KMS-11 (cell line): ENCODE measurements at regions not wholly inside any gene's neighbourhood (a gene's known extent, or its start where the extent isn't known, plus 50 kb on each side); places are given as distances from the start of the nearest gene placed in this dataset.

Experiments
- H2AFZ ChIP-seq: fragments of 200-600 bp; sonication (generic); 2 replicates; pipeline ENCODE4 v1.6.1; 2016; ENCODE audit warnings: antibody characterized with exemption, mixed run types, low read depth
- H3K27ac ChIP-seq: fragments of 200-600 bp; sonication (generic); 2 replicates; pipeline ENCODE4 v1.6.1; 2016; ENCODE audit warnings: mild to moderate bottlenecking, mixed run types
- H3K27me3 ChIP-seq: fragments of 200-600 bp; sonication (generic); 2 replicates; pipeline ENCODE4 v1.6.1; 2017; ENCODE audit warnings: mild to moderate bottlenecking, low read depth, mixed run types, moderate library complexity; ENCODE audit not compliant: insufficient read depth
- H3K36me3 ChIP-seq: fragments of 200-600 bp; sonication (generic); 2 replicates; pipeline ENCODE4 v1.6.1; 2017; ENCODE audit warnings: mild to moderate bottlenecking, mixed run types; ENCODE audit not compliant: insufficient read depth
- H3K4me1 ChIP-seq: fragments of 200-600 bp; sonication (generic); 2 replicates; pipeline ENCODE4 v1.6.1; 2016; ENCODE audit warnings: mild to moderate bottlenecking, low read depth, mixed run types; ENCODE audit not compliant: poor library complexity, severe bottlenecking
- H3K4me2 ChIP-seq: fragments of 200-600 bp; sonication (generic); 2 replicates; pipeline ENCODE4 v1.7.0; 2016; ENCODE audit warnings: mild to moderate bottlenecking, mixed run types
- H3K4me3 ChIP-seq: fragments of 200-600 bp; sonication (generic); IDR thresholded peaks from 2 replicates; pipeline ENCODE4 v1.6.1; 2017; ENCODE audit warnings: low read depth, low read length, mixed read lengths; ENCODE audit not compliant: insufficient read depth
- H3K79me2 ChIP-seq: fragments of 200-600 bp; sonication (generic); 2 replicates; pipeline ENCODE4 v1.6.1; 2016; ENCODE audit warnings: low read depth, mixed run types; ENCODE audit not compliant: insufficient read depth
- H3K9ac ChIP-seq: fragments of 200-600 bp; sonication (generic); 2 replicates; pipeline ENCODE4 v1.6.1; 2016; ENCODE audit warnings: mild to moderate bottlenecking, mixed run types
- H4K20me1 ChIP-seq: fragments of 200-600 bp; sonication (generic); 2 replicates; pipeline ENCODE4 v1.6.1; 2016; ENCODE audit warnings: mild to moderate bottlenecking, mixed run types; ENCODE audit not compliant: insufficient read depth
- TF ChIP-seq, protein P1 (sequence below): fragments of 200-600 bp; sonication (generic); conservative IDR thresholded peaks from 2 replicates; pipeline ENCODE4 v1.6.1; 2017; ENCODE audit warnings: low read depth, mild to moderate bottlenecking, antibody characterized with exemption, low read length, moderate library complexity, mixed read lengths

DNA sequence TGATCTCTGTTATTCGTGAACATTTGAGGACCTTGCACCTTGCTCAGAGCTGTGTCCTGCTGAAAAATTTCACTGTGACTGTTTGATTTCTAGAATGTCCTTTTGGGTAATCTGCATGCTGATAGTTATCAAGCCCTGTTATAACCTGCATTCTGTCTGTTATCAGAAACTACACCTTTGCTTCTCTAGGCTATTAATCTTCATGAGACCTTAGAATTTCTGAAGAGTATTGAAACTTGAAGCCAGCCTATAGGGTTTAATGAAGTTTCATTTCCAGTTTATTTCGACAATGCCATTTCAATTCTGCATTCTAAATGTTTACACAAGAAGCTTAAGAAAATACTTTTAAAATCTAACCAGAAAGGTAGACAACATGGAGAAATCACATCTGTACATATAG lies 856.2 kb downstream of the SORCS1 start:
- H3K9ac ChIP-seq: no peak overlapping the region
- H3K79me2 ChIP-seq: no peaks in the 10 kb centered on the region
- TF ChIP-seq, protein P1, sequence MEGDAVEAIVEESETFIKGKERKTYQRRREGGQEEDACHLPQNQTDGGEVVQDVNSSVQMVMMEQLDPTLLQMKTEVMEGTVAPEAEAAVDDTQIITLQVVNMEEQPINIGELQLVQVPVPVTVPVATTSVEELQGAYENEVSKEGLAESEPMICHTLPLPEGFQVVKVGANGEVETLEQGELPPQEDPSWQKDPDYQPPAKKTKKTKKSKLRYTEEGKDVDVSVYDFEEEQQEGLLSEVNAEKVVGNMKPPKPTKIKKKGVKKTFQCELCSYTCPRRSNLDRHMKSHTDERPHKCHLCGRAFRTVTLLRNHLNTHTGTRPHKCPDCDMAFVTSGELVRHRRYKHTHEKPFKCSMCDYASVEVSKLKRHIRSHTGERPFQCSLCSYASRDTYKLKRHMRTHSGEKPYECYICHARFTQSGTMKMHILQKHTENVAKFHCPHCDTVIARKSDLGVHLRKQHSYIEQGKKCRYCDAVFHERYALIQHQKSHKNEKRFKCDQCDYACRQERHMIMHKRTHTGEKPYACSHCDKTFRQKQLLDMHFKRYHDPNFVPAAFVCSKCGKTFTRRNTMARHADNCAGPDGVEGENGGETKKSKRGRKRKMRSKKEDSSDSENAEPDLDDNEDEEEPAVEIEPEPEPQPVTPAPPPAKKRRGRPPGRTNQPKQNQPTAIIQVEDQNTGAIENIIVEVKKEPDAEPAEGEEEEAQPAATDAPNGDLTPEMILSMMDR: no peak
- no peak overlapping the region for H3K27ac ChIP-seq
- no peaks in the 10 kb centered on the region for H4K20me1 ChIP-seq
- no peaks in the 10 kb centered on the region for H3K27me3 ChIP-seq
- no peak overlapping the region for H3K4me2 ChIP-seq
- H2AFZ ChIP-seq: no peak overlapping the region
- no peaks in the 10 kb centered on the region for H3K4me1 ChIP-seq
- H3K36me3 ChIP-seq: no peaks in the 10 kb centered on the region
- no peak overlapping the region for H3K4me3 ChIP-seq

DNA sequence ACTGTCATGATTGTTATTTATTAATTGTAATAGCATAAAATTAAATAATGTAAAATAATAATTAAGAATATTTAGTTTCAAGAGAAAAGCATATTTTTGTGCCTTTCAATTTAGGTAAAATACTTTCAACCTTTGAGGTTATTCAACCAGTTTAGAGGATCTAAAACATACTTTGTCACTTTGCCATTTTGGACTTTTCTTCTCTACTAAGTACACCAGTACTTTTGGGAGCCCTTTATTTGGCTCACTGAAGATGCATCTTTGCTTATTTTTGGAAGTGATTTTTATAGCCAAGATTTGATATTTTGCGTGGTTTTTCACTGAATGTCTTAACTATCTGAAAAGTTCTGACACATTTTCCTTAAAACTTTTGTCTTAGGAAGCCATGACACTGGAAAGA lies 860.5 kb downstream of the SORCS1 start:
- Histone ChIP-seq H3K79me2 (no peaks in the 10 kb centered on the region), H3K9ac (no peak overlapping the region), H3K27ac (no peak overlapping the region), H2AFZ (no peak overlapping the region), H3K4me2 (no peak overlapping the region), H3K27me3 (no peaks in the 10 kb centered on the region), H3K36me3 (no peaks in the 10 kb centered on the region), H3K4me1 (no peaks in the 10 kb centered on the region), H4K20me1 (no peaks in the 10 kb centered on the region), H3K4me3 (no peak overlapping the region)
- TF ChIP-seq, protein P1: no peak

- Histone ChIP-seq H3K79me2 (no peaks in the 10 kb centered on the region), H3K4me3 (no peak overlapping the region), H4K20me1 (no peaks in the 10 kb centered on the region), H3K9ac (no peak overlapping the region), H3K4me2 (no peak overlapping the region), H3K27ac (no peak overlapping the region), H2AFZ (no peak overlapping the region), H3K36me3 (no peaks in the 10 kb centered on the region), H3K27me3 (no peaks in the 10 kb centered on the region), H3K4me1 (no peaks in the 10 kb centered on the region)
- TF ChIP-seq, protein P1: no peak
Observed at GRCh38 chr10:106302961-106303360, 861.5 kb downstream of the SORCS1 start.

DNA sequence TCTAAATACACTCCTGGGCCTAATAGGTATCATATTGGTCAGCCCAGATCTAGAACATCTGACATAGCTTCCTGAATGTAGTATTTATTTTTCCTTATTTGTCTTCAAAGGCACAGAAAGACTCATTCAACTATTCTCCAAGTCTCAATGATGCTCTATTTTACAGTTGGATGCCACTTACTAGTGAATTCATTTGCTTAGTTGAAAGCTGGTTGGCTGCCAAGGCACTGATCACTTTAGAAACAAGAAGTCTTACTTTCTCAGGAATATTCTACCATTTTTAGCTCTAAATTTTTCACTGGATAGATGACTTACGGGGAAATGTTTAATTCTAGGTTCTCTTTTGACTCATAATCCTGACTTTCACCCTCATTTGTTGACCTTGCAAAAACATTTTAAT lies 863.4 kb downstream of the SORCS1 start:
- Histone ChIP-seq H4K20me1 (no peaks in the 10 kb centered on the region), H3K4me3 (no peak overlapping the region), H3K9ac (no peak overlapping the region), H3K79me2 (no peaks in the 10 kb centered on the region), H2AFZ (no peak overlapping the region), H3K4me1 (no peaks in the 10 kb centered on the region), H3K27me3 (no peaks in the 10 kb centered on the region), H3K4me2 (no peak overlapping the region), H3K27ac (no peak overlapping the region), H3K36me3 (no peaks in the 10 kb centered on the region)
- TF ChIP-seq, protein P1: no peak
